H9 (cell line): ENCODE measurements at regions not wholly inside any gene's neighbourhood (a gene's known extent, or its start where the extent isn't known, plus 50 kb on each side); places are given as distances from the start of the nearest gene placed in this dataset.

Experiments
- DNase-seq: peaks from one replicate; pipeline ENCODE4 v3.0.0-alpha.2; 2017
- H2AFZ ChIP-seq: one replicate; pipeline ENCODE4 v1.6.1; 2013; ENCODE audit warnings: mild to moderate bottlenecking, low read length, control low read depth, moderate library complexity
- H2AK5ac ChIP-seq: 2 replicates; pipeline ENCODE4 v1.6.1; 2013; ENCODE audit warnings: low read length, control low read depth, mixed read lengths; ENCODE audit not compliant: insufficient read length
- H2BK120ac ChIP-seq: one replicate; pipeline ENCODE4 v1.6.1; 2013; ENCODE audit warnings: low read depth, mild to moderate bottlenecking, low read length, control low read depth, inconsistent platforms; ENCODE audit not compliant: poor library complexity, severe bottlenecking
- H2BK12ac ChIP-seq: 2 replicates; pipeline ENCODE4 v1.6.1; 2013; ENCODE audit warnings: low read length, control low read depth, mixed read lengths, low read depth; ENCODE audit not compliant: insufficient read length
- H2BK15ac ChIP-seq: 2 replicates; pipeline ENCODE4 v1.6.1; 2013; ENCODE audit warnings: low read depth, low read length, control low read depth
- H2BK20ac ChIP-seq: one replicate; pipeline ENCODE4 v1.6.1; 2013; ENCODE audit warnings: low read depth, mild to moderate bottlenecking, low read length, control low read depth, inconsistent platforms; ENCODE audit not compliant: poor library complexity, severe bottlenecking
- H2BK5ac ChIP-seq: 2 replicates; pipeline ENCODE4 v1.6.1; 2013; ENCODE audit warnings: low read length, control low read depth, mixed read lengths; ENCODE audit not compliant: insufficient read length
- H3K14ac ChIP-seq: 2 replicates; pipeline ENCODE4 v1.6.1; 2013; ENCODE audit warnings: low read length, control low read depth; ENCODE audit not compliant: insufficient read depth
- H3K18ac ChIP-seq: 2 replicates; pipeline ENCODE4 v1.6.1; 2013; ENCODE audit warnings: low read depth, mild to moderate bottlenecking, mixed read lengths, low read length, control low read depth; ENCODE audit not compliant: insufficient read length
- H3K23ac ChIP-seq: 2 replicates; pipeline ENCODE4 v1.6.1; 2013; ENCODE audit warnings: low read length, control low read depth, mixed read lengths, low read depth; ENCODE audit not compliant: insufficient read length
- H3K23me2 ChIP-seq: 2 replicates; pipeline ENCODE4 v1.6.1; 2013; ENCODE audit warnings: low read depth, mild to moderate bottlenecking, mixed read lengths, low read length, control low read depth; ENCODE audit not compliant: insufficient read length, poor library complexity, severe bottlenecking
- H3K27ac ChIP-seq: 2 replicates; pipeline ENCODE4 v1.5.1; 2013; ENCODE audit warnings: low read length, control low read depth, mixed read lengths, low read depth; ENCODE audit not compliant: insufficient read length
- H3K27me3 ChIP-seq: 2 replicates; pipeline ENCODE4 v1.6.1; 2013; ENCODE audit warnings: low read length, control low read depth, inconsistent platforms; ENCODE audit not compliant: insufficient read depth
- H3K4ac ChIP-seq: 2 replicates; pipeline ENCODE4 v1.6.1; 2013; ENCODE audit warnings: low read depth, mild to moderate bottlenecking, control low read depth, inconsistent platforms, low read length, moderate library complexity
- H3K4me1 ChIP-seq: 2 replicates; pipeline ENCODE4 v1.6.1; 2013; ENCODE audit warnings: low read length, control low read depth, inconsistent platforms; ENCODE audit not compliant: insufficient read depth
- H3K4me2 ChIP-seq: 2 replicates; pipeline ENCODE4 v1.6.1; 2013; ENCODE audit warnings: low read length, control low read depth, mixed read lengths; ENCODE audit not compliant: insufficient read length, insufficient read depth
- H3K56ac ChIP-seq: 2 replicates; pipeline ENCODE4 v1.6.1; 2013; ENCODE audit warnings: low read depth, mild to moderate bottlenecking, mixed read lengths, low read length, control low read depth; ENCODE audit not compliant: insufficient read length
- H3K79me1 ChIP-seq: 2 replicates; pipeline ENCODE4 v1.6.1; 2013; ENCODE audit warnings: low read depth, mild to moderate bottlenecking, moderate library complexity, low read length, control low read depth, inconsistent platforms; ENCODE audit not compliant: insufficient read depth, poor library complexity, severe bottlenecking
- H3K79me2 ChIP-seq: 2 replicates; pipeline ENCODE4 v1.6.1; 2013; ENCODE audit warnings: low read length, control low read depth, inconsistent platforms; ENCODE audit not compliant: insufficient read depth
- H3K9ac ChIP-seq: 2 replicates; pipeline ENCODE4 v1.6.1; 2013; ENCODE audit warnings: low read length, control low read depth, mixed read lengths; ENCODE audit not compliant: insufficient read length; ENCODE audit errors: extremely low read depth
- H3K9me3 ChIP-seq: one replicate; pipeline ENCODE4 v1.6.1; 2013; ENCODE audit warnings: low read depth, low read length, inconsistent platforms; ENCODE audit not compliant: control insufficient read depth
- H3T11ph ChIP-seq: one replicate; pipeline ENCODE4 v1.6.1; 2013; ENCODE audit warnings: mild to moderate bottlenecking, low read length, control low read depth, inconsistent platforms
- H4K20me1 ChIP-seq: one replicate; pipeline ENCODE4 v1.6.1; 2013; ENCODE audit not compliant: control insufficient read depth, insufficient read length, insufficient read depth
- H4K5ac ChIP-seq: 2 replicates; pipeline ENCODE4 v1.6.1; 2013; ENCODE audit warnings: low read depth, mild to moderate bottlenecking, mixed read lengths, low read length, control low read depth; ENCODE audit not compliant: insufficient read length
- H4K8ac ChIP-seq: replicated peaks from 2 replicates; pipeline ENCODE4 v1.6.1; 2013; ENCODE audit warnings: low read length, control low read depth, mixed read lengths, low read depth; ENCODE audit not compliant: insufficient read length
- H4K91ac ChIP-seq: 2 replicates; pipeline ENCODE4 v1.6.1; 2013; ENCODE audit warnings: low read depth, mild to moderate bottlenecking, moderate library complexity, mixed read lengths, low read length, control low read depth; ENCODE audit not compliant: insufficient read length
- H3K27ac Mint-ChIP-seq, 3 experiments: 2 replicates in 2 of 3; 3 replicates in 1 of 3; pipeline ENCODE4 v1.8.0; 2020 to 2021; ENCODE audit warnings: mixed read lengths in 3 of 3, mild to moderate bottlenecking in 1 of 3, moderate library complexity in 1 of 3
- H3K27me3 Mint-ChIP-seq: 2 replicates; pipeline ENCODE4 v1.8.0; 2021; ENCODE audit warnings: low read depth, mild to moderate bottlenecking, moderate library complexity, mixed read lengths
- H3K36me3 Mint-ChIP-seq, 3 experiments: 2 replicates in 2 of 3; 3 replicates in 1 of 3; pipeline ENCODE4 v1.8.0; 2020 to 2021; ENCODE audit warnings: low read depth in 3 of 3, mixed read lengths in 3 of 3; ENCODE audit not compliant: insufficient read depth in 1 of 3
- H3K4me1 Mint-ChIP-seq, 2 experiments: 2 replicates each; pipeline ENCODE4 v1.8.0; 2020; ENCODE audit warnings: mixed read lengths in 2 of 2
- H3K4me3 Mint-ChIP-seq, 2 experiments: 2 replicates in 1 of 2; 3 replicates in 1 of 2; pipeline ENCODE4 v1.8.0; 2020 to 2021; ENCODE audit warnings: mild to moderate bottlenecking in 2 of 2, mixed read lengths in 2 of 2, moderate library complexity in 1 of 2
- H3K9me3 Mint-ChIP-seq, 2 experiments: 2 replicates in 1 of 2; 3 replicates in 1 of 2; pipeline ENCODE4 v1.8.0; 2020; ENCODE audit warnings: mild to moderate bottlenecking in 2 of 2, mixed read lengths in 2 of 2, moderate library complexity in 1 of 2
- WGBS: extraction: QIAGEN DNeasy Blood & Tissue Kit; methylation state at CpG from one replicate; pipeline ENCODE4 v1.1.7; 2013; ENCODE audit warnings: missing lambda C conversion rate, low lambda C conversion rate, mixed read lengths; ENCODE audit not compliant: insufficient read length; ENCODE audit errors: extremely low coverage; 5-methylcytosine and 5-hydroxymethylcytosine counted together
- TF ChIP-seq, protein P1 (sequence below): fragments of 200-600 bp; sonication (generic); conservative IDR thresholded peaks from 3 replicates; pipeline ENCODE4 v1.8.0; 2021; ENCODE audit warnings: antibody characterized with exemption, mild to moderate bottlenecking

DNA sequence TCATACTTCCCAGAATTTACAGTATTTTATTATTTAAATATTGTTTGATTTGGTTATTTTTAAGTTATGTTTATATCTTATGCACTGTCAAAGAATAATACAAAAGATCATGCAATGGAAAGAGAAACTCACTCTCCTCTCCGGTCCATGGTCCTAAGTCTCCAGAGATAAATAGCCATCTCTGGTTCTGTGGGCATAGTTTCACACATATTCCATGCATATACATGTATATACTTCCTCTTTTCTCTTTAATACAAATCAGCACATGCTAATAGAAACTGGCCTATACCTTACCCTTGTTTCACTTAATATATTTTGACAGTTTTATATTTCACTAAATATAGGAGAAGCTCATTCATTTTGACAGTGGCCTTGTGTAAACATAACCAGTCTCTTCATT is 901.7 kb upstream of the CITED2 start:
- Histone ChIP-seq H3K23ac (no peak overlapping the region), H4K91ac (no peak overlapping the region), H3K23me2 (no peaks in the 10 kb centered on the region), H2BK120ac (no peak overlapping the region), H3K79me1 (no peaks in the 10 kb centered on the region), H4K5ac (no peak overlapping the region), H2BK5ac (no peak overlapping the region), H2BK20ac (no peak overlapping the region), H2BK15ac (no peak overlapping the region), H3K18ac (no peak overlapping the region), H3K79me2 (no peaks in the 10 kb centered on the region), H3K27me3 (no peaks in the 10 kb centered on the region), H3K4ac (no peak overlapping the region), H3K4me1 (no peaks in the 10 kb centered on the region), H2BK12ac (no peak overlapping the region), H3T11ph (no peak overlapping the region), H3K14ac (no peak overlapping the region), H3K9me3 (no peaks in the 10 kb centered on the region), H2AK5ac (no peak overlapping the region), H3K56ac (no peak overlapping the region), H4K20me1 (no peaks in the 10 kb centered on the region), H3K27ac (no peak overlapping the region), H2AFZ (no peak overlapping the region), H3K4me2 (no peak overlapping the region), H3K9ac (no peak overlapping the region), H4K8ac (no peak overlapping the region)
- TF ChIP-seq, protein P1, sequence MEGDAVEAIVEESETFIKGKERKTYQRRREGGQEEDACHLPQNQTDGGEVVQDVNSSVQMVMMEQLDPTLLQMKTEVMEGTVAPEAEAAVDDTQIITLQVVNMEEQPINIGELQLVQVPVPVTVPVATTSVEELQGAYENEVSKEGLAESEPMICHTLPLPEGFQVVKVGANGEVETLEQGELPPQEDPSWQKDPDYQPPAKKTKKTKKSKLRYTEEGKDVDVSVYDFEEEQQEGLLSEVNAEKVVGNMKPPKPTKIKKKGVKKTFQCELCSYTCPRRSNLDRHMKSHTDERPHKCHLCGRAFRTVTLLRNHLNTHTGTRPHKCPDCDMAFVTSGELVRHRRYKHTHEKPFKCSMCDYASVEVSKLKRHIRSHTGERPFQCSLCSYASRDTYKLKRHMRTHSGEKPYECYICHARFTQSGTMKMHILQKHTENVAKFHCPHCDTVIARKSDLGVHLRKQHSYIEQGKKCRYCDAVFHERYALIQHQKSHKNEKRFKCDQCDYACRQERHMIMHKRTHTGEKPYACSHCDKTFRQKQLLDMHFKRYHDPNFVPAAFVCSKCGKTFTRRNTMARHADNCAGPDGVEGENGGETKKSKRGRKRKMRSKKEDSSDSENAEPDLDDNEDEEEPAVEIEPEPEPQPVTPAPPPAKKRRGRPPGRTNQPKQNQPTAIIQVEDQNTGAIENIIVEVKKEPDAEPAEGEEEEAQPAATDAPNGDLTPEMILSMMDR: no peak
- no peak overlapping the region for H3K27ac Mint-ChIP-seq
- no peak for DNase-seq
- peaks cover 0 to 6% of the 10 kb centered on the region in 2 experiments; a peak in 2 of 4 replicates for H3K4me1 Mint-ChIP-seq
- H3K9me3 Mint-ChIP-seq: no peaks in the 10 kb centered on the region
- no peaks in the 10 kb centered on the region for H3K36me3 Mint-ChIP-seq
- H3K4me3 Mint-ChIP-seq: no peak overlapping the region
- H3K27me3 Mint-ChIP-seq: no peaks in the 10 kb centered on the region
- no CpG with 5 or more reads among the region's 1 CpG for WGBS
